H1 (cell line): ENCODE measurements at regions not wholly inside any gene's neighbourhood (a gene's known extent, or its start where the extent isn't known, plus 50 kb on each side); places are given as distances from the start of the nearest gene placed in this dataset.

Experiments
- POLR2A ChIP-seq, 2 experiments: IDR thresholded peaks; 1 replicate in 1 of 2; 2 replicates in 1 of 2; pipeline ENCODE4 v1.6.1; 2011; ENCODE audit warnings: low read depth in 2 of 2, low read length in 2 of 2, mild to moderate bottlenecking in 2 of 2; ENCODE audit errors: control extremely low read depth in 1 of 2
- POLR2AphosphoS5 ChIP-seq: IDR thresholded peaks from 2 replicates; pipeline ENCODE4 v1.6.1; 2011; ENCODE audit warnings: low read depth, low read length
- SP1 ChIP-seq: IDR thresholded peaks from 2 replicates; pipeline ENCODE4 v1.6.1; 2011; ENCODE audit warnings: low read depth, low read length
- TAF1 ChIP-seq: IDR thresholded peaks from 2 replicates; pipeline ENCODE4 v1.6.1; 2011; ENCODE audit warnings: mild to moderate bottlenecking, low read depth, low read length
- TAF7 ChIP-seq: optimal IDR thresholded peaks from 2 replicates; pipeline ENCODE3; 2011; ENCODE audit warnings: low read depth, mild to moderate bottlenecking, inconsistent platforms, low read length, moderate library complexity, borderline replicate concordance
- YY1 ChIP-seq: IDR thresholded peaks from 2 replicates; pipeline ENCODE4 v1.6.1; 2011; ENCODE audit warnings: low read depth, mild to moderate bottlenecking, low read length
- TF ChIP-seq, protein P1 (sequence below), 3 experiments: IDR thresholded peaks; 1 replicate in 2 of 3; 2 replicates in 1 of 3; pipeline versions ENCODE4 v1.5.1 to v1.6.1; 2011; ENCODE audit warnings: low read length in 3 of 3, mild to moderate bottlenecking in 3 of 3, inconsistent platforms in 2 of 3, low read depth in 1 of 3, moderate library complexity in 1 of 3; ENCODE audit not compliant: insufficient read depth in 1 of 3; ENCODE audit errors: control extremely low read depth in 1 of 3

DNA sequence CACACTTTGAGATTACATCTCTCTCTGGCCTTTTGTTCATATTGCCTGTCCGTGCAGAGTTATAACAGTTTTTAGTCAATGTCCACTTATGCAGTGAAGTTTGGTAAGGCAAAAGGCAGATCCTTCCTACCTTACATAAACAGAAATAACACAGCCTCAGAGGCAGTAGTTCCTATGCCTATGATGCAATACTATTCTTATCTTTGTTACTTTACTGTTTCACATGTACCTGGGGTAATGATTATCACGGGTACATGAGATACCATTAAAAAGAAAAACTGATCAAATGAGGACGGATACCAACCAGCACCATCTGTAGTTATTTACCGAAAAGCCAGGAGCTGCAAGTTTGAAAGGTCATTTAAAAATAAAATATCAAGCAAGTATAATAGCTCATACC lies 166.8 kb downstream of the BTC start:
- TF ChIP-seq, protein P1, sequence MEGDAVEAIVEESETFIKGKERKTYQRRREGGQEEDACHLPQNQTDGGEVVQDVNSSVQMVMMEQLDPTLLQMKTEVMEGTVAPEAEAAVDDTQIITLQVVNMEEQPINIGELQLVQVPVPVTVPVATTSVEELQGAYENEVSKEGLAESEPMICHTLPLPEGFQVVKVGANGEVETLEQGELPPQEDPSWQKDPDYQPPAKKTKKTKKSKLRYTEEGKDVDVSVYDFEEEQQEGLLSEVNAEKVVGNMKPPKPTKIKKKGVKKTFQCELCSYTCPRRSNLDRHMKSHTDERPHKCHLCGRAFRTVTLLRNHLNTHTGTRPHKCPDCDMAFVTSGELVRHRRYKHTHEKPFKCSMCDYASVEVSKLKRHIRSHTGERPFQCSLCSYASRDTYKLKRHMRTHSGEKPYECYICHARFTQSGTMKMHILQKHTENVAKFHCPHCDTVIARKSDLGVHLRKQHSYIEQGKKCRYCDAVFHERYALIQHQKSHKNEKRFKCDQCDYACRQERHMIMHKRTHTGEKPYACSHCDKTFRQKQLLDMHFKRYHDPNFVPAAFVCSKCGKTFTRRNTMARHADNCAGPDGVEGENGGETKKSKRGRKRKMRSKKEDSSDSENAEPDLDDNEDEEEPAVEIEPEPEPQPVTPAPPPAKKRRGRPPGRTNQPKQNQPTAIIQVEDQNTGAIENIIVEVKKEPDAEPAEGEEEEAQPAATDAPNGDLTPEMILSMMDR (IDR thresholded peaks at IDR 0.05; ENCODE audit: control extremely low read depth in 1 of 3, insufficient read depth in 1 of 3, low read depth in 1 of 3, low read length in 3 of 3): no peak
- TF ChIP-seq SP1: no peak
- TF ChIP-seq YY1: no peak
- TF ChIP-seq POLR2A (IDR thresholded peaks at IDR 0.05; ENCODE audit: control extremely low read depth in 1 of 2, low read depth in 2 of 2, low read length in 2 of 2): no peak
- TF ChIP-seq POLR2AphosphoS5: no peak
- TF ChIP-seq TAF1: no peak
- TF ChIP-seq TAF7: no peak
